PFSK-1 (cell line): ENCODE measurements at regions not wholly inside any gene's neighbourhood (a gene's known extent, or its start where the extent isn't known, plus 50 kb on each side); places are given as distances from the start of the nearest gene placed in this dataset.

Experiments used
- FOXP2 ChIP-seq: optimal IDR thresholded peaks from 2 replicates; pipeline ENCODE3; 2011; ENCODE audit warnings: borderline replicate concordance, control low read depth, inconsistent platforms; ENCODE audit not compliant: insufficient read depth; ENCODE audit errors: extremely low read length, extremely low read depth
- POLR2AphosphoS5 ChIP-seq: IDR thresholded peaks from 2 replicates; pipeline ENCODE4 v1.6.1; 2012; ENCODE audit warnings: low read depth, mild to moderate bottlenecking, control low read depth, low read length, moderate library complexity
- SIN3A ChIP-seq: IDR thresholded peaks from 2 replicates; pipeline ENCODE4 v1.6.1; 2012; ENCODE audit warnings: mild to moderate bottlenecking, low read length, moderate library complexity, borderline replicate concordance; ENCODE audit not compliant: insufficient read depth
- TAF1 ChIP-seq: IDR thresholded peaks from 2 replicates; pipeline ENCODE4 v1.6.1; 2012; ENCODE audit warnings: low read length, control low read depth, borderline replicate concordance; ENCODE audit not compliant: insufficient read depth
- TF ChIP-seq, protein P1 (sequence below), 2 experiments: IDR thresholded peaks; 2 replicates each; pipeline versions ENCODE4 v1.6.1 to v1.8.0; 2011 to 2012; ENCODE audit warnings: low read depth in 2 of 2, low read length in 2 of 2, control low read depth in 1 of 2, inconsistent platforms in 1 of 2, mild to moderate bottlenecking in 1 of 2, moderate library complexity in 1 of 2; ENCODE audit not compliant: insufficient read depth in 1 of 2

DNA sequence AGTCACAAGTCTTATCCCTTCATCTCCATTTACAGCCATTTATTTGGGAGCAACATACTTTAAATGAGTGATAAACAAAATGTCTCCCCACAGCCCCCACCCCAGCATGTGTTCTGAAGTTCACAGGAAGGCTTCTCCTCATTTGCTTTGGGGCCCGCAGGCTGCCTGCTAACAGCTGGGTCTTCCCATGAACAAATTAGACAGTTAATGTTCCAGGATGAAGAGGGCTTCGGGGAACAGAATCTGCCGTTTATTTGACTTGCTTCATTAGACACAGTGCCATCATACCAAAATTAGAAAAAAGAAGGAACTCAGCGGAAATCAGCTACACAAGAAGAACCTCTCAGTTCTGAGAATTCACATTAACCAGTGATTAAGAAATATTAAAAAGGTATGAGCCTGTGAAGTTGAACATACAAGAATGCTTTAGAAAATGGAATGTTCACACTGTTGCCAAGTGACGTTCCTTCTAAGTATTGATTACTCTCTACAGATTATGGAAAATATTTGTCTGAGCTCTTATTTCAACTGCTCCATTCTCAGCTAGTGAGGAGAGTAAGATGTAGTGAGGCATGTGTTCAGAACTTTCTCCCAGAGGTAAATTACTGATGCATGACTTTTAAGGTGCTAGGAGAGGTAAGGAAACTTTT lies 107.5 kb upstream of the THBS1 start:
- TF ChIP-seq TAF1, result no peak
- no peak for TF ChIP-seq POLR2AphosphoS5
- no peak for TF ChIP-seq FOXP2
- TF ChIP-seq, protein P1, sequence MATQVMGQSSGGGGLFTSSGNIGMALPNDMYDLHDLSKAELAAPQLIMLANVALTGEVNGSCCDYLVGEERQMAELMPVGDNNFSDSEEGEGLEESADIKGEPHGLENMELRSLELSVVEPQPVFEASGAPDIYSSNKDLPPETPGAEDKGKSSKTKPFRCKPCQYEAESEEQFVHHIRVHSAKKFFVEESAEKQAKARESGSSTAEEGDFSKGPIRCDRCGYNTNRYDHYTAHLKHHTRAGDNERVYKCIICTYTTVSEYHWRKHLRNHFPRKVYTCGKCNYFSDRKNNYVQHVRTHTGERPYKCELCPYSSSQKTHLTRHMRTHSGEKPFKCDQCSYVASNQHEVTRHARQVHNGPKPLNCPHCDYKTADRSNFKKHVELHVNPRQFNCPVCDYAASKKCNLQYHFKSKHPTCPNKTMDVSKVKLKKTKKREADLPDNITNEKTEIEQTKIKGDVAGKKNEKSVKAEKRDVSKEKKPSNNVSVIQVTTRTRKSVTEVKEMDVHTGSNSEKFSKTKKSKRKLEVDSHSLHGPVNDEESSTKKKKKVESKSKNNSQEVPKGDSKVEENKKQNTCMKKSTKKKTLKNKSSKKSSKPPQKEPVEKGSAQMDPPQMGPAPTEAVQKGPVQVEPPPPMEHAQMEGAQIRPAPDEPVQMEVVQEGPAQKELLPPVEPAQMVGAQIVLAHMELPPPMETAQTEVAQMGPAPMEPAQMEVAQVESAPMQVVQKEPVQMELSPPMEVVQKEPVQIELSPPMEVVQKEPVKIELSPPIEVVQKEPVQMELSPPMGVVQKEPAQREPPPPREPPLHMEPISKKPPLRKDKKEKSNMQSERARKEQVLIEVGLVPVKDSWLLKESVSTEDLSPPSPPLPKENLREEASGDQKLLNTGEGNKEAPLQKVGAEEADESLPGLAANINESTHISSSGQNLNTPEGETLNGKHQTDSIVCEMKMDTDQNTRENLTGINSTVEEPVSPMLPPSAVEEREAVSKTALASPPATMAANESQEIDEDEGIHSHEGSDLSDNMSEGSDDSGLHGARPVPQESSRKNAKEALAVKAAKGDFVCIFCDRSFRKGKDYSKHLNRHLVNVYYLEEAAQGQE (IDR thresholded peaks at IDR 0.05; ENCODE audit: insufficient read depth in 1 of 2, low read depth in 2 of 2, low read length in 2 of 2), result no peak
- TF ChIP-seq SIN3A, result no peak

DNA sequence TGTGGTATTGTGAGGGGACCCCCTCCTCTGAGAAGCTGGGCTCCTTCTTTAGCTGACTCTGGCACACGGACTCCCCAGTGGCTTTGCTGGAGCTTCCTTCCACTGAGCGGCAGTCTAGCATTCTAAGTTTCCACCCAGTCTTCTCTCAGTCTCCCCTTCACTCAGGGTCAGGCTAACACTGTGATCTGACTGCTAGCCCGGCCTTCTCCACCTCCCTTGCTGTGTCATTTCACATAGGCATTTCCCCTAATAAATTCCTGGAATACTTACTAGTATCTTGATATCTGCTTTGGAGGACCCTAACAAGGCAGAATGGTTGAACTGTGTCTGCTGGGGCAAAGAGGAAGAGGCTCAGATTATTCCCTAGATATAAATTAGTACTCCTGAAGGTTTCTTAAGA lies 106.2 kb upstream of the THBS1 start:
- no peak for TF ChIP-seq POLR2AphosphoS5
- no peak for TF ChIP-seq FOXP2
- no peak for TF ChIP-seq SIN3A
- TF ChIP-seq TAF1, result no peak
- TF ChIP-seq, protein P1 (IDR thresholded peaks at IDR 0.05; ENCODE audit: insufficient read depth in 1 of 2, low read depth in 2 of 2, low read length in 2 of 2), result no peak

DNA sequence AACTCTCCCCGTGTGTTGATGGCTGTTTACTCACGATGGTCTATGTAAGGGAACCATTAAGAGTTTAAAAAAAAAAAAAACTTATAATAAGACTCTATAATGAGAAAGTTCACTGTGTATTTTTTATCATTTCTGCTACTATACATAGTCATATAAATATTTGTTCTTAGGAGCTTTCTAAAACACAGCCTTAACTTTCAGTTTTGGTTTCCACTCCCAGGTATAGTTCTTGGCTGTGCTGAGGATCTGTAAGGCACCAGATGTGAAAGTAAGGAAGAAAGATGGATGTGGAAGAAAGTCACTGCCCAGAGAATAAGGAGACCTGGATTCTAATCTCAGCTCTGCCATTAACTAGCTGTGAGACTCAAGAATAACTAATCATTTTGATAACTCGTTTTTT lies 101.9 kb upstream of the THBS1 start:
- TF ChIP-seq POLR2AphosphoS5, result no peak
- TF ChIP-seq, protein P1 (IDR thresholded peaks at IDR 0.05; ENCODE audit: insufficient read depth in 1 of 2, low read depth in 2 of 2, low read length in 2 of 2), result no peak
- TF ChIP-seq TAF1, result no peak
- TF ChIP-seq FOXP2, result no peak

DNA sequence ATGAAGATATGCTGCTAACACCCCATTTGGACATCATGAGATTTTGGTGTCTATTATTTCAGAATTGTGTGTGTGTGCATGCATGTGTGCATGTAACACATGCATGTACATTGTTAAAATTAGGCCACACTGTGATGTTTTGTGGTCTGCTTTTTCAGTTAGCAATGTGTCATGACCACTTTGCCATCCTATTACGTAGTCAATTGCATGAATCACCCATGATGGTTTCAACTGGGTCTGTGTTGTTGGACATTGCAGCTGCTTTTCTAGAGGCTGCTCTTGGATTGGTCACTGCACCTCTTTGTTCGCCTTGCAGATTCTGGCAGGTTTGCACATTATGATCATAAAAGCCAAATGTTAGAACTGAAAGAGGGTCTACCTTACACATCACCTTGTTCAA lies 101.0 kb upstream of the THBS1 start:
- TF ChIP-seq TAF1 (no peak), FOXP2 (no peak), SIN3A (no peak), POLR2AphosphoS5 (no peak)
- TF ChIP-seq, protein P1 (IDR thresholded peaks at IDR 0.05; ENCODE audit: insufficient read depth in 1 of 2, low read depth in 2 of 2, low read length in 2 of 2), result no peak

DNA sequence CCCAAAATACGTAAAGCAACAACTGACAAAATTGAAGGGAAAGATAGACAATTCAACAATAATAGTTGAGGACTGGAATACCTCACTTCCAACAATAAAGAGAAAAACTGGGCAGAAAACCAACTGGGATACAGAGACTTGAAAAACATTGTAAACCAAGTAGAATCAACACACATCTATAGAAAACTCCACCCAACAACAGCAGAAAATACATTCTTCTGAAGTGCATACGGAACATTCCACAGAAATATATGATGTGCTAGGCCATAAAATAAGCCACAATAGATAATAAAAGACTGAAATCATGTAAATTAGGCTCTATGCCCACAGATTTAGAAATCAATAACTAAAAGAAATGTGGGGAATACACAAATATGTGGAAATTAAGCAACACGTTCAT lies 98.4 kb upstream of the THBS1 start:
- no peak for TF ChIP-seq TAF1
- no peak for TF ChIP-seq POLR2AphosphoS5
